ENCODE measurements at regions not wholly inside any gene's neighbourhood (a gene's known extent, or its start where the extent isn't known, plus 50 kb on each side); places are given as distances from the start of the nearest gene placed in this dataset.

GRCh38 chr18:67362906-67363305, 153.6 kb downstream of the DSEL start:
- TF ChIP-seq CTCF (IDR thresholded peaks at IDR 0.05; ENCODE audit: low read length) (no peak), EZH2phosphoT487 (IDR thresholded peaks at IDR 0.05; ENCODE audit: low read length) (no peak)
